H1 (cell line): ENCODE measurements at regions not wholly inside any gene's neighbourhood (a gene's known extent, or its start where the extent isn't known, plus 50 kb on each side); places are given as distances from the start of the nearest gene placed in this dataset.

ENCODE experiments used
- CHD7 ChIP-seq: fragments of 300-600 bp; sonication (generic); IDR thresholded peaks from 2 replicates; pipeline ENCODE4 v1.7.1; 2012; ENCODE audit warnings: low read length, moderate library complexity, mild to moderate bottlenecking, inconsistent platforms; ENCODE audit not compliant: insufficient replicate concordance
- RNF2 ChIP-seq: fragments of 200-900, 300-1000 bp; sonication (generic); IDR thresholded peaks from 2 replicates; pipeline ENCODE4 v1.7.1; 2016; ENCODE audit warnings: borderline replicate concordance, low read depth, mild to moderate bottlenecking, antibody characterized with exemption, low read length; ENCODE audit not compliant: poor library complexity, severe bottlenecking; ENCODE audit errors: missing control alignments
- SIN3A ChIP-seq, 2 experiments: IDR thresholded peaks in 1 of 2; conservative IDR thresholded peaks in 1 of 2; 2 replicates each; pipeline ENCODE4 v1.6.1; 2011 to 2012; ENCODE audit warnings: low read length in 2 of 2, improper control_type of control experiment in 1 of 2, low read depth in 1 of 2, mild to moderate bottlenecking in 1 of 2
- SUZ12 ChIP-seq: fragments of 200-600 bp; sonication (generic); IDR thresholded peaks from 2 replicates; pipeline ENCODE4 v1.6.1; 2012; ENCODE audit warnings: mild to moderate bottlenecking, inconsistent platforms, low read length, moderate library complexity, mixed read lengths
- ZNF274 ChIP-seq: IDR thresholded peaks from 2 replicates; pipeline ENCODE4 v1.7.0; 2012; ENCODE audit warnings: low read length, borderline replicate concordance; ENCODE audit errors: extremely low read depth

GRCh38 chr5:51731421-51732029, 348.3 kb downstream of the ISL1 start (continued):
- TF ChIP-seq SUZ12 (no peak), SIN3A (conservative IDR thresholded peaks at IDR 0.05 in 1 of 2, IDR thresholded peaks at IDR 0.05 in 1 of 2; ENCODE audit: low read depth in 1 of 2, low read length in 2 of 2) (no peak), ZNF274 (no peak), RNF2 (no peak), CHD7 (no peak)
